ENCODE measurements at regions not wholly inside any gene's neighbourhood (a gene's known extent, or its start where the extent isn't known, plus 50 kb on each side); places are given as distances from the start of the nearest gene placed in this dataset.

- ATAC-seq = no peak
- no peaks in the 10 kb centered on the region for H3K27me3 ChIP-seq
- no peak overlapping the region for H3K27ac ChIP-seq
- TF ChIP-seq EP300 (IDR thresholded peaks at IDR 0.05) (no peak), CTCF (IDR thresholded peaks at IDR 0.05) (no peak), POLR2A (IDR thresholded peaks at IDR 0.05) (no peak), POLR2AphosphoS5 (IDR thresholded peaks at IDR 0.05) (no peak)
- no peak overlapping the region for H3K4me3 ChIP-seq
- WGBS, 2 donors (ENCODE audit: low coverage in 1 of 2) = 39 to 73% methylated on average over 2 of the region's 2 CpGs
- H3K4me1 ChIP-seq = no peaks in the 10 kb centered on the region
- H3K36me3 ChIP-seq = no peaks in the 10 kb centered on the region
- H3K9me3 ChIP-seq = peaks cover 0 to 8% (median 0%) of the 10 kb centered on the region in 3 donors
These were observed 1737.2 kb upstream of the MIR17HG start for GRCh38 chr13:89610331-89610730.

- WGBS, 2 donors (ENCODE audit: low coverage in 1 of 2) = 93 to 100% methylated on average over 1 of the region's 1 CpG
- Histone ChIP-seq H3K36me3 (no peaks in the 10 kb centered on the region), H3K4me1 (no peaks in the 10 kb centered on the region)
These were observed 1736.6 kb upstream of the MIR17HG start for GRCh38 chr13:89610881-89611280.

GRCh38 chr13:89627996-89628395, 1719.5 kb upstream of the MIR17HG start:
- TF ChIP-seq EP300 (IDR thresholded peaks at IDR 0.05) (no peak), POLR2AphosphoS5 (IDR thresholded peaks at IDR 0.05) (no peak), CTCF (IDR thresholded peaks at IDR 0.05) (no peak), POLR2A (IDR thresholded peaks at IDR 0.05) (no peak)

More at GRCh38 chr13:89610881-89611280, 1736.6 kb upstream of the MIR17HG start:
- ATAC-seq = no peak
- no peak overlapping the region for H3K4me3 ChIP-seq
- no peak overlapping the region for H3K27ac ChIP-seq
- peaks cover 0 to 8% (median 0%) of the 10 kb centered on the region in 3 donors for H3K9me3 ChIP-seq
- no peak for TF ChIP-seq POLR2A (IDR thresholded peaks at IDR 0.05)
- no peak for TF ChIP-seq CTCF (IDR thresholded peaks at IDR 0.05)
- TF ChIP-seq EP300 (IDR thresholded peaks at IDR 0.05) = no peak
- no peak for TF ChIP-seq POLR2AphosphoS5 (IDR thresholded peaks at IDR 0.05)
- no peaks in the 10 kb centered on the region for H3K27me3 ChIP-seq

GRCh38 chr13:89628567-89628966, 1718.9 kb upstream of the MIR17HG start:
- Histone ChIP-seq H3K27me3 (no peaks in the 10 kb centered on the region), H3K9me3 (no peaks in the 10 kb centered on the region), H3K4me3 (no peak overlapping the region), H3K36me3 (no peaks in the 10 kb centered on the region), H3K4me1 (no peaks in the 10 kb centered on the region), H3K27ac (no peak overlapping the region)
- no peak for ATAC-seq
- TF ChIP-seq POLR2AphosphoS5 (IDR thresholded peaks at IDR 0.05) (no peak), POLR2A (IDR thresholded peaks at IDR 0.05) (no peak), EP300 (IDR thresholded peaks at IDR 0.05) (no peak), CTCF (IDR thresholded peaks at IDR 0.05) (no peak)
- 78 to 91% methylated on average over 4 to 5 of the region's 5 CpGs for WGBS, 2 donors (ENCODE audit: low coverage in 1 of 2)

More at GRCh38 chr13:89627996-89628395, 1719.5 kb upstream of the MIR17HG start:
- no peak overlapping the region for H3K4me3 ChIP-seq
- H3K27me3 ChIP-seq = no peaks in the 10 kb centered on the region
- H3K27ac ChIP-seq = no peak overlapping the region
- no peaks in the 10 kb centered on the region for H3K9me3 ChIP-seq
- ATAC-seq = no peak
- WGBS, 2 donors (ENCODE audit: low coverage in 1 of 2) = 88 to 91% methylated on average over 2 of the region's 2 CpGs
- H3K4me1 ChIP-seq = no peaks in the 10 kb centered on the region
- H3K36me3 ChIP-seq = no peaks in the 10 kb centered on the region

GRCh38 chr13:89650226-89650625, 1697.3 kb upstream of the MIR17HG start:
- Histone ChIP-seq H3K4me1 (no peaks in the 10 kb centered on the region), H3K27ac (no peak overlapping the region), H3K4me3 (no peak overlapping the region), H3K27me3 (no peaks in the 10 kb centered on the region), H3K9me3 (peaks cover 0 to 6% (median 0%) of the 10 kb centered on the region in 3 donors), H3K36me3 (no peaks in the 10 kb centered on the region)
- no peak for TF ChIP-seq EP300 (IDR thresholded peaks at IDR 0.05)
- TF ChIP-seq CTCF (IDR thresholded peaks at IDR 0.05) = no peak
- no peak for TF ChIP-seq POLR2A (IDR thresholded peaks at IDR 0.05)
- no peak for TF ChIP-seq POLR2AphosphoS5 (IDR thresholded peaks at IDR 0.05)
- ATAC-seq = no peak
- 94% methylated on average over 3 of the region's 7 CpGs; no CpG with 5 or more reads in 1 of the 2 donors for WGBS, 2 donors (ENCODE audit: low coverage in 1 of 2)

Measured in gastroesophageal sphincter (tissue), 4 donors.